ENCODE measurements at regions not wholly inside any gene's neighbourhood (a gene's known extent, or its start where the extent isn't known, plus 50 kb on each side); places are given as distances from the start of the nearest gene placed in this dataset.

- H2AFZ ChIP-seq (ENCODE audit: low read length) = no peak overlapping the region
- H3K4me3 ChIP-seq (ENCODE audit: low read length) = no peak overlapping the region
- BruUV-seq (replicated peaks) = no TSS peak
- DNase-seq (no peak), ATAC-seq (no peak)
- H4K20me1 ChIP-seq (ENCODE audit: low read length) = no peaks in the 10 kb centered on the region
- ChIA-PET CTCF (no interaction called here), POLR2A (ENCODE audit: unreplicated experiment) (no interaction called here)
- no peak overlapping the region for H3K27ac ChIP-seq (ENCODE audit: low read length)
- peaks cover 17% of the 10 kb centered on the region for H3K4me1 ChIP-seq (ENCODE audit: insufficient read depth, low read length)
- H3K27me3 ChIP-seq (ENCODE audit: low read length) = no peaks in the 10 kb centered on the region
- no peaks in the 10 kb centered on the region for H3K79me2 ChIP-seq (ENCODE audit: low read length)
- no peak for TF ChIP-seq EZH2phosphoT487 (IDR thresholded peaks at IDR 0.05; ENCODE audit: borderline replicate concordance, low read length)
- no peak for TF ChIP-seq CTCF (conservative IDR thresholded peaks at IDR 0.05; ENCODE audit: low read depth, low read length)
- no peak for TF ChIP-seq EZH2 (IDR thresholded peaks at IDR 0.05; ENCODE audit: low read length, unreplicated experiment)
- intact Hi-C loops (cut with micrococcal nuclease) = no loop called here
- no peaks in the 10 kb centered on the region for H3K9me3 ChIP-seq (ENCODE audit: low read length)
- no peak overlapping the region for H3K4me2 ChIP-seq (ENCODE audit: low read length)
- no peaks in the 10 kb centered on the region for H3F3A ChIP-seq (ENCODE audit: low read length, unreplicated experiment)
- H3K9me2 ChIP-seq (replicated peaks; ENCODE audit: low read length) = no peaks in the 10 kb centered on the region
- H3K9ac ChIP-seq (ENCODE audit: low read length) = no peak overlapping the region
- H3K36me3 ChIP-seq (ENCODE audit: low read depth, low read length) = no peaks in the 10 kb centered on the region
Observed at GRCh38 chr3:150309257-150309542, 98.9 kb upstream of the TSC22D2 start.

DNA sequence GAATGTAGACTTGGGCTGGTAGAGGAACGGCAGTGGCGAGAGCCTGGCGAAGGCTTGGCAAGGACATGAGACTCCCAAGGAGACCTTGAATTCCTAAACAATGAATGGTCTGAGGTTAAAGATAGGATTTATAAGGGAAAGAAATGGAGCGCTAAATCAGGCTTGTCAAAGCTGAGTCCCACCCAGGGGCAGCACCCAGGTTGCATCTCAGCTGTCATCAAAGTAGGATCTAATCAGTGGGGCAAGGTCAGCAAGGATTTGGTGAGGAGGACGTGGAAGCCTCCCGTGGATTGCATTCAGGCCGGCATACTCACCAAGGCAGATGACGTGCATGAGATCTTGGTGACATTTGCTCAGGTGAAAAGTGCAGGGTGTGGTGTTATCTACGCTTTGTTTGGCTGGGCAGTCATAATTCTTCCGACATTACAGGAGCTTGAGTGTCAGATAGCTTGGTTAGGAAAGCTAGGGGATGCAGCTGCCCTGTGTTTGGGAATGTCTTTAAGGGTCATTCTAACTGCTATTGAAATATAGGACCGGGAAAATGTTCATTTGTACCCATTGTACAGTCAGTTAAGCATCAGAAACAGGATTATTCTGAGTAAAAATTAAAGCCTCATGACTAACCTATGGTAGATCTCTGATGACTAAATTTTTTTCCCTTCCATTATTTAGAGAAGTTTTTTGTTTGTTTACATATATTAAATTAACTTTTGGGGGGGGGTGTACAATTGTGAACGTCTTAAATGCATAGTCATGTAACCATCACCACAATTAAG lies 99.4 kb upstream of the TSC22D2 start:
- ChIA-PET CTCF (no interaction called here), POLR2A (ENCODE audit: unreplicated experiment) (no interaction called here)

More for the DNA sequence above, 99.4 kb upstream of the TSC22D2 start:
- no peaks in the 10 kb centered on the region for H3K9me2 ChIP-seq (replicated peaks; ENCODE audit: low read length)
- H3K27ac ChIP-seq (ENCODE audit: low read length) = no peak overlapping the region
- no peaks in the 10 kb centered on the region for H3K9me3 ChIP-seq (ENCODE audit: low read length)
- no peaks in the 10 kb centered on the region for H4K20me1 ChIP-seq (ENCODE audit: low read length)
- no peak overlapping the region for H3K4me3 ChIP-seq (ENCODE audit: low read length)
- ATAC-seq (no peak), DNase-seq (no peak)
- no peak overlapping the region for H2AFZ ChIP-seq (ENCODE audit: low read length)
- no peaks in the 10 kb centered on the region for H3K79me2 ChIP-seq (ENCODE audit: low read length)
- TF ChIP-seq CTCF (conservative IDR thresholded peaks at IDR 0.05; ENCODE audit: low read depth, low read length) = no peak
- no peak for TF ChIP-seq EZH2phosphoT487 (IDR thresholded peaks at IDR 0.05; ENCODE audit: borderline replicate concordance, low read length)
- no peak for TF ChIP-seq EZH2 (IDR thresholded peaks at IDR 0.05; ENCODE audit: low read length, unreplicated experiment)
- no peaks in the 10 kb centered on the region for H3F3A ChIP-seq (ENCODE audit: low read length, unreplicated experiment)
- BruUV-seq (replicated peaks) = no TSS peak
- H3K4me1 ChIP-seq (ENCODE audit: insufficient read depth, low read length) = peaks cover 12% of the 10 kb centered on the region; the same call in 1 of the 2 replicates
- no peaks in the 10 kb centered on the region for H3K27me3 ChIP-seq (ENCODE audit: low read length)
- intact Hi-C loops (cut with micrococcal nuclease) = no loop called here
- H3K36me3 ChIP-seq (ENCODE audit: low read depth, low read length) = no peaks in the 10 kb centered on the region
- H3K4me2 ChIP-seq (ENCODE audit: low read length) = no peak overlapping the region
- no peak overlapping the region for H3K9ac ChIP-seq (ENCODE audit: low read length)
